RPMI7951 (cell line): ENCODE measurements at regions not wholly inside any gene's neighbourhood (a gene's known extent, or its start where the extent isn't known, plus 50 kb on each side); places are given as distances from the start of the nearest gene placed in this dataset.
"Not testable (repeated sequence)": the region's sequence is repeated elsewhere in the genome, so short reads cannot be mapped to it uniquely, and the experiment has no call there.

Experiments
- DNase-seq: peaks from one replicate; pipeline ENCODE4 v3.0.0-alpha.2; 2012; ENCODE audit warnings: low read depth

- peak; percentile 76 for DNase-seq
Observed at GRCh38 chr12:65728848-65729793, 95.2 kb upstream of the HMGA2 start.

GRCh38 chr12:65731771-65732170 is 92.5 kb upstream of the HMGA2 start:
- no peak for DNase-seq

GRCh38 chr12:65733643-65734042 is 90.6 kb upstream of the HMGA2 start:
- DNase-seq = not testable (repeated sequence)

- no peak for DNase-seq
Observed at GRCh38 chr12:65734226-65734625, 90.1 kb upstream of the HMGA2 start.

DNA sequence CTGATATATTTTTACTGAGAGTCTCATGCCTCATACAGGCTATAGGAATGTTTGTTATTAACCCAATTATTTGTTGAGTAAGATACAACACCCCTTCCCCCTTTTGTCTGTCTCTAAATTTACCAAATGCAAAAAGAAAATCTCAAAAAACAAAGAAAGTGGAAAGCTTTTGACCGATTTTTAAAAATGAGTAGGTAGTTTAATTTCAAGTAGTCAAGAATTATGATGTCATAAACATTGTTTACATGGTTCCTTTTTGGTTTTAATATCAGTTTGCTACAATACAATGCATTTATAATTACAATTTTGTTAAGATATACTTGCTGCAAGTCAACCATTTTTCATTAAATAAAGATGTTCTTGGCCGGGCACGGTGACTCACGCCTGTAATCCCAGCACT is 84.7 kb upstream of the HMGA2 start:
- DNase-seq = no peak

- DNase-seq = no peak
Observed at GRCh38 chr12:65740506-65740872, 83.8 kb upstream of the HMGA2 start.

GRCh38 chr12:65740873-65741600 is 83.2 kb upstream of the HMGA2 start:
- DNase-seq = peak; percentile 81

- peak; percentile 70 for DNase-seq
Observed at GRCh38 chr12:65741656-65742017, 82.6 kb upstream of the HMGA2 start.

DNA sequence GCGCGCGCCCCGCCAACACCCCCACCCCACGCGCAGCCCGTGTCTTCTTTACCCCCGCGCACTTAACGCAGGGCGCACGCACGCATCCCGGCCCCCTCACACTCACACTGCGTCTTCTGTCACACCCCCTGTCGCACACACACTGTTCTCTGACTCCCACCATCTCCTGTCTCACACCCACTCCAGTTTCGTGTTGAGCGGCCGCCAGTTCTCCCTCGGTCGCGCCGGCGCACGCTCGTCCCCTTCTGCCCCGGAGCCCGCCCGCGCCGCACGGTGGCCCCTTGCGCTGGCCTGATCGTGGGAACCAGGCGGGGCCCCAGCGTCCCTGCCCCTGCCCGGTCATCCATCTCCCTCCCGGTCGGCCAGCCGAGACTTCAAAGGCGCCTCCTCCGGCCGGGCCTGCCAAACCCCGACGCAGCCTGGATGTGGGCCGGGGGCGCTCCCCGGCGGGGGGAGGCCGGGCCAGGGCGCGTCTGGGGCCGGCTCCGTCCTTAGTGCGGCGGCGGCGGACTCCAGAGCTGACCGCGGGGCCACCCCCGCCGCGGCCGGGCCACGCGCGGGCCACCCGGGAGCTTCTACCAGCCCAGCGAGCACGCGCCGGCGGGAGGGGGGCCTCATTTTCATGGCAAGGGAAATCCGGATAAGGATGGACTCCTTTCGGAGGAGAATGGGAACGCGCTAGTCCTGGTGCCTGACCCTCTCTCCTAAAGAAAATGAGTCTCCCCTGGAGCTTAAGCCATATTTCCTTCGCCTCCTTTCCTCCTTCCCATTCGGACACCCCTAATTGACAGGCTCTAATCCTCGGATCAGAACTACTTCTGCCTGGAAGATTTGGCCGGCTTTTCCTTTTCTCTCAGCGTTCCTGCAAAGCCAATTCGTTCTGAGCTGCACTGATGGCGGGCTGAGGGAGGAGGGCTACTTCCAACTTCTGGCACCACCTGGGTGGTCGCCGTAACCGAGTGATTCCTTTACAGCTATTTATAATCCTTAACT is 82.0 kb upstream of the HMGA2 start:
- DNase-seq = peak; percentile 76

DNA sequence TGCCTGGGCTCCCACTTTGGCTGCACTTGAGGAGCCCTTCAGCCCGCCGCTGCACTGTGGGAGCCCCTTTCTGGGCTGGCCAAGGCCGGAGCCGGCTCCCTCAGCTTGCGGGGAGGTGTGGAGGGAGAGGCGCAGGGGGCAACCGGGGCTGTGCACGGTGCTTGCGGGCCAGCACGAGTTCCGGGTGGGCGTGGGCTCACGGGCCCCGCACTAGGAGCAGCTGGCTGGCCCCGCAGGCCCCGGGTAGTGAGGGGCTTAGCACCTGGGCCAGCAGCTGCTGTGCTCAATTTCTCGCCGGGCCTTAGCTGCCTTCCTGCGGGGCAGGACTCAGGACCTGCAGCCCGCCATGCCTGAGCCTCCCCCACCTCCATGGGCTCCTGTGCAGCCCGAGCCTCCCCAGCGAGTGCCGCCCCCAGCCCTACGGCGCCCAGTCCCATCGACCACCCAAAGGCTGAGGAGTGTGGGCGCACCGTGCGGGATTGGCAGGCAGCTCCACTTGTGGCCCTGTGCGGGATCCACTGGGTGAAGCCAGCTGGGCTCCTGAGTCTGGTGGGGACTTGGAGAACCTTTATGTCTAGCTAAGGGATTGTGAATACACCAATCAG is 79.9 kb upstream of the HMGA2 start:
- not testable (repeated sequence) for DNase-seq

DNA sequence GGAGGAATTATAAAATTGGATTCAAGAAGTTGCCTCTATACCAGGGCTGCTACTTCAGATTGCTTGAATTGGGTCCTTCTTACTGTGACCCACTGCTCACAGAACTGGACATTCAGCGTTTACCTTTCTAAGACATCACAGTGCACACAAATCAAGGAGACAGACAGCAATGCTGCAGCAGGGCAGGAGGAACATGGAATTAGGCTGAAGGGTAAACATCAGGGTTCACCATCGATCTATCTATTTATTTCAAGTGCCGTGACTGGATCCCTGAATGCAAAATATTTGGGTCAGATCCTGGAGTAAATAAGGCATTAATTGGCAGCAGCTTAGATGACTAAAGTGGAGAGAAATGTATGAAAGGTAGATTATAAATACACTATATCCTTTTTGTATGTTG is 76.9 kb upstream of the HMGA2 start:
- DNase-seq = no peak

GRCh38 chr12:65748332-65748731 is 76.0 kb upstream of the HMGA2 start:
- DNase-seq = no peak

DNA sequence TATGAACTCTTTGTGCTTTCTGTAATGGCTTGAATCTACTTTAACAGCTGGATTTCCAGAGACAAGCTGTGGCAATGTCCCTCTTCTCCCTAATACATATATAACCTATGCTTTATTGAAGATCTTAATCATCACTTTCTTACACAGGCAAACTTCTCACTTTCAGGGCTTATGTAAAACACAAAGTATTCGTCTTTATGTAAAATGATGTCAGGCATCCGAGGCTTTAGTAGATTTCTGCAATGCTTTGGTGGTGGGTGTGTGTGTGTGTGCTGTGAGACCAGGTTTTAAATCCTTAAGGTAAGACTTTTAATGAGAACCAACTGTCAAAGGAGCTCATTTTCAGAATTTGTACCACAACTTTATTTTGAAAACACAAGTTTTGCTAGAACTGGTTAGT is 70.0 kb upstream of the HMGA2 start:
- no peak for DNase-seq

GRCh38 chr12:65754744-65755595 is 69.3 kb upstream of the HMGA2 start:
- no peak for DNase-seq

DNA sequence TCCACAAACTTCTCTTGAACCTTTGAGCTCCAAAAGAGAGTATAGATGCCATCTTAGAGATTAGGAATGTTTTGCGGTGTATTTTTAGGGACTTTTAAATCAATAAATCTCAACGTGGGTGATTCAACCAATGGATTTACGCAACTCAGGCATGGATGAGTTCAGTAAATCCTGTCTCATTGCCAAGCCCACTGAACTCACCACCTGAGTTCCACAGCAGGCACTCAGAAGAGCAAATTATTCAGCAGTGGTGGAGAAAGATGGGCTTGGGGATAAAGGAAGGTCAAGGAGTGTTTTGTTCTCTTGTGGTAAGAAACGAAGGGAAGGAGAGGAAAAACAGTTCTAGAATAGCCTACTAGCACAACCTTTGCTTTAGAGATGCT is 68.7 kb upstream of the HMGA2 start:
- DNase-seq = no peak

DNA sequence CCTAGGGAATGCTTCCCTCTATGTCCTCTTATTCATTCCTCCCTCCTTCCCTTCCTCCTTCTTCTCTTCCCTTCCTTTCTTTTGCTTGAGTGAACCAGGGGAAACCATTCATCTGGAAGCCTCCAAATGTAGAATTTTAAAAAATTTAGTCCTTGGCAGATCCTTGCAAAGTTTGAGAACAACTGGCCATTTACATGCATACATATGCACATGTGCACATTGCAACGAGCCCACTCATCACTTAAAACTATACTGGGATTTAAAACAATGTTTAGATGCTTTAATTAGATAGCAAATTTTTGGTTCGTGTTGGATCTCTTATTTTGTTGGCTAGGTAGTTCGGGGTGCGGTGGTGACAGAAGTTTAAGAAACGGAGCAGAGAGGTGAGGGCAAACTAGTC is 68.0 kb upstream of the HMGA2 start:
- DNase-seq = no peak

- DNase-seq = peak; percentile 74
Observed at GRCh38 chr12:65756956-65757511, 67.2 kb upstream of the HMGA2 start.

DNA sequence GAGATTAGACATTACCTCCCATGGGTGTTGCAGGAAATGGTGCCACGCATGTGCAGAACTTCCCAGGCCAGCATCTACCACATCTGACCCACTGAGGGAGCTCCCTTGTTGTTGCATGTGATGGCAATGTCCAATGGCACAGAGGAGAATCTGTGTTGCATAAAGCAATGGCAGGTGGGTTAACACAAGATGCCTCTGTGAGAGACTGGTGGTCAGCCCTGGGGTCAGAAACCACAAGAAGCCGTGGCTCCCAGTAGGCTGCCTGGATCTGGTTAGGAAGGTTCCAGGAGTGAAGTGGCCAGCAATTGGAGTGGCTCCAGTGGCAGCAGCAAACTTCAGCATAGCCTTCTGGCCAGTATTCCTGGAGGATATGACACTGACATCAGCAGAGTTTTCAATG is 65.9 kb upstream of the HMGA2 start:
- no peak for DNase-seq

DNA sequence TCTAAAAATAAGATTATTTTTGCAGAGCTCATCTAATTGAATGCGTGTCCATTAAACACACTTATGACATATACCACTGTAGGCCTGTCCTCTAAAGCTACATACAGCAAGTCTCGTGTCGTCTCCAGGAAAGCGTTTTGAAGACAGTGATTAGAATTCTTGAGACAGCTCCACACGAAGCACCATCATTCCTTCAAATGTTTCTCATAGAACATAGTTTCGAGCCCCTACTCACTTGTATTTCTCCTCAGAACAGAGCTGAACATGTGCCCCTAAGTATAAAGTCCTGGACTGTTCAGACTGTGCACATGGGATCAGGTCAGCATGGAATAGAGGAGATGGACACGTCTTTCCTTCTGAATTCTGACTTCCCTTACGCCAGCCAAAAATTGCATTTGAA is 64.5 kb upstream of the HMGA2 start:
- no peak for DNase-seq

DNA sequence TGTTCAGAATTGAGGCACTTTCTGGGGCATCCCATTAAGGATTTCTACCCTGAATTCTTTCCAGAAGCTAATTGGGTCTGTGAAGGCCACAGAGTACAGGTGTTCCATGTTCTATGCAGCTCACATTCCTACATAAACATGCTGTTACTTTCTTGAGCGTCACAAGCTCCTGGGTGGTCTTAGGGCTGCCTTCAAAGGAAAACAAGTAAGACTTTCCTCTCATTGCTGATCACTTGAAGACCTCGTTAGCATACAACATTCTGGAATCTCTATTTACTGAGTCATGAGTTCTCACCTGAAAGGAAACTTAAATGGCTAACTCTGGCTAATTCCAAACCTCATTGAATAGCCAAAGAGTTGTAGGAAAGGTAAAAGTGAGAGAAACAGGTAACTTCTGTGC is 63.0 kb upstream of the HMGA2 start:
- DNase-seq = no peak
